ENCODE measurements at regions not wholly inside any gene's neighbourhood (a gene's known extent, or its start where the extent isn't known, plus 50 kb on each side); places are given as distances from the start of the nearest gene placed in this dataset.

GRCh38 chr13:62294244-62294643 is 878.6 kb upstream of the PCDH20 start:
- Histone ChIP-seq H3K4me2 (ENCODE audit: low read depth, low read length) (no peak overlapping the region), H3K4me3 (ENCODE audit: low read length) (no peak overlapping the region), H3F3A (ENCODE audit: insufficient read depth, low read length) (no peaks in the 10 kb centered on the region), H3K27ac (ENCODE audit: low read length) (no peak overlapping the region), H3K9ac (ENCODE audit: low read length) (no peak overlapping the region), H3K9me2 (replicated peaks; ENCODE audit: insufficient read depth, low read length) (no peaks in the 10 kb centered on the region), H2AFZ (ENCODE audit: low read length) (no peak overlapping the region), H3K4me1 (ENCODE audit: low read length) (0 out of 2 replicates have a peak, but pooled peaks cover 4% of the 10 kb centered on the region), H3K79me2 (ENCODE audit: low read length) (no peaks in the 10 kb centered on the region), H3K36me3 (replicated peaks; ENCODE audit: insufficient read depth, low read length) (no peaks in the 10 kb centered on the region), H4K20me1 (ENCODE audit: insufficient read depth, low read length) (no peaks in the 10 kb centered on the region), H3K9me3 (replicated peaks; ENCODE audit: insufficient read depth, low read length) (no peaks in the 10 kb centered on the region), H3K27me3 (replicated peaks; ENCODE audit: insufficient read depth, low read length) (no peaks in the 10 kb centered on the region)
- DNase-seq, result no peak
- TF ChIP-seq EZH2 (optimal IDR thresholded peaks at IDR 0.05; ENCODE audit: low read depth, low read length) (no peak), EZH2phosphoT487 (IDR thresholded peaks at IDR 0.05; ENCODE audit: low read length) (no peak), CTCF (IDR thresholded peaks at IDR 0.05; ENCODE audit: low read length) (no peak)

GRCh38 chr13:62292714-62293480 is 877.2 kb upstream of the PCDH20 start:
- H2AFZ ChIP-seq (ENCODE audit: low read length), result no peak overlapping the region
- H3K9me3 ChIP-seq (replicated peaks; ENCODE audit: insufficient read depth, low read length), result no peaks in the 10 kb centered on the region
- no peak for TF ChIP-seq EZH2phosphoT487 (IDR thresholded peaks at IDR 0.05; ENCODE audit: low read length)
- TF ChIP-seq CTCF (IDR thresholded peaks at IDR 0.05; ENCODE audit: low read length), result no peak
- TF ChIP-seq EZH2 (optimal IDR thresholded peaks at IDR 0.05; ENCODE audit: low read depth, low read length), result no peak

GRCh38 chr13:62290542-62290941 is 874.9 kb upstream of the PCDH20 start:
- no peaks in the 10 kb centered on the region for H3F3A ChIP-seq (ENCODE audit: insufficient read depth, low read length)
- TF ChIP-seq CTCF (IDR thresholded peaks at IDR 0.05; ENCODE audit: low read length), result no peak
- no peak for TF ChIP-seq EZH2phosphoT487 (IDR thresholded peaks at IDR 0.05; ENCODE audit: low read length)
- TF ChIP-seq EZH2 (optimal IDR thresholded peaks at IDR 0.05; ENCODE audit: low read depth, low read length), result no peak
- no peak overlapping the region for H3K4me2 ChIP-seq (ENCODE audit: low read depth, low read length)
- no peak overlapping the region for H3K4me3 ChIP-seq (ENCODE audit: low read length)
- no peaks in the 10 kb centered on the region for H3K27me3 ChIP-seq (replicated peaks; ENCODE audit: insufficient read depth, low read length)
- no peak overlapping the region for H2AFZ ChIP-seq (ENCODE audit: low read length)
- H4K20me1 ChIP-seq (ENCODE audit: insufficient read depth, low read length), result no peaks in the 10 kb centered on the region
- H3K4me1 ChIP-seq (ENCODE audit: low read length), result no peaks in the 10 kb centered on the region
- DNase-seq, result no peak
- H3K9ac ChIP-seq (ENCODE audit: low read length), result no peak overlapping the region
- no peak overlapping the region for H3K27ac ChIP-seq (ENCODE audit: low read length)
- no peaks in the 10 kb centered on the region for H3K79me2 ChIP-seq (ENCODE audit: low read length)
- no peaks in the 10 kb centered on the region for H3K9me3 ChIP-seq (replicated peaks; ENCODE audit: insufficient read depth, low read length)
- H3K36me3 ChIP-seq (replicated peaks; ENCODE audit: insufficient read depth, low read length), result no peaks in the 10 kb centered on the region
- H3K9me2 ChIP-seq (replicated peaks; ENCODE audit: insufficient read depth, low read length), result no peaks in the 10 kb centered on the region

More at GRCh38 chr13:62292714-62293480, 877.2 kb upstream of the PCDH20 start:
- H3K9ac ChIP-seq (ENCODE audit: low read length), result no peak overlapping the region
- H3K36me3 ChIP-seq (replicated peaks; ENCODE audit: insufficient read depth, low read length), result no peaks in the 10 kb centered on the region
- DNase-seq, result no peak
- H3K79me2 ChIP-seq (ENCODE audit: low read length), result no peaks in the 10 kb centered on the region
- H3F3A ChIP-seq (ENCODE audit: insufficient read depth, low read length), result no peaks in the 10 kb centered on the region
- H3K4me1 ChIP-seq (ENCODE audit: low read length), result 0 out of 2 replicates have a peak, but pooled peaks cover 4% of the 10 kb centered on the region
- no peak overlapping the region for H3K4me2 ChIP-seq (ENCODE audit: low read depth, low read length)
- H4K20me1 ChIP-seq (ENCODE audit: insufficient read depth, low read length), result no peaks in the 10 kb centered on the region
- no peaks in the 10 kb centered on the region for H3K9me2 ChIP-seq (replicated peaks; ENCODE audit: insufficient read depth, low read length)
- no peaks in the 10 kb centered on the region for H3K27me3 ChIP-seq (replicated peaks; ENCODE audit: insufficient read depth, low read length)
- H3K27ac ChIP-seq (ENCODE audit: low read length), result no peak overlapping the region
- H3K4me3 ChIP-seq (ENCODE audit: low read length), result no peak overlapping the region

Data from MM.1S (cell line).